MM.1S (cell line): ENCODE measurements at regions not wholly inside any gene's neighbourhood (a gene's known extent, or its start where the extent isn't known, plus 50 kb on each side); places are given as distances from the start of the nearest gene placed in this dataset.

Experiments
- DNase-seq: peaks from one replicate; pipeline ENCODE4 v3.0.0-alpha.2; 2015
- H2AFZ ChIP-seq: fragments of 300-600 bp; sonication (generic); 2 replicates; pipeline ENCODE4 v1.6.0; 2016; ENCODE audit warnings: antibody characterized with exemption, low read length
- H3F3A ChIP-seq: fragments of 300-600 bp; sonication (generic); 2 replicates; pipeline ENCODE4 v1.6.1; 2016; ENCODE audit warnings: mild to moderate bottlenecking, antibody characterized with exemption, low read length, moderate library complexity, mixed read lengths; ENCODE audit not compliant: insufficient read depth
- H3K27ac ChIP-seq: fragments of 300-600 bp; sonication (generic); 2 replicates; pipeline ENCODE4 v1.5.1; 2016; ENCODE audit warnings: mild to moderate bottlenecking, low read length
- H3K27me3 ChIP-seq: fragments of 300-600 bp; sonication (generic); replicated peaks from 2 replicates; pipeline ENCODE4 v1.6.0; 2016; ENCODE audit warnings: low read length; ENCODE audit not compliant: insufficient read depth
- H3K36me3 ChIP-seq: fragments of 300-600 bp; sonication (generic); replicated peaks from 2 replicates; pipeline ENCODE4 v1.6.1; 2016; ENCODE audit warnings: mild to moderate bottlenecking, low read length, mixed read lengths; ENCODE audit not compliant: insufficient read depth
- H3K4me1 ChIP-seq: fragments of 300-600 bp; sonication (generic); 2 replicates; pipeline ENCODE4 v1.6.1; 2016; ENCODE audit warnings: low read length, mixed read lengths
- H3K4me2 ChIP-seq: fragments of 300-600 bp; sonication (generic); 2 replicates; pipeline ENCODE4 v1.6.0; 2016; ENCODE audit warnings: low read depth, low read length
- H3K4me3 ChIP-seq: fragments of 300-600 bp; sonication (generic); 2 replicates; pipeline ENCODE4 v1.5.1; 2016; ENCODE audit warnings: low read length, mixed read lengths
- H3K79me2 ChIP-seq: fragments of 300-600 bp; sonication (generic); 2 replicates; pipeline ENCODE4 v1.6.1; 2016; ENCODE audit warnings: mixed run types, low read length, mixed read lengths
- H3K9ac ChIP-seq: fragments of 300-600 bp; sonication (generic); 2 replicates; pipeline ENCODE4 v1.6.1; 2016; ENCODE audit warnings: low read length, mixed read lengths
- H3K9me2 ChIP-seq: fragments of 300-600 bp; sonication (generic); replicated peaks from 2 replicates; pipeline ENCODE4 v1.6.1; 2016; ENCODE audit warnings: mild to moderate bottlenecking, low read length, mixed read lengths; ENCODE audit not compliant: insufficient read depth
- H3K9me3 ChIP-seq: fragments of 300-600 bp; sonication (generic); replicated peaks from 2 replicates; pipeline ENCODE4 v1.6.1; 2016; ENCODE audit warnings: mild to moderate bottlenecking, low read length, mixed read lengths; ENCODE audit not compliant: insufficient read depth
- H4K20me1 ChIP-seq: fragments of 300-600 bp; sonication (generic); 2 replicates; pipeline ENCODE4 v1.6.1; 2016; ENCODE audit warnings: mild to moderate bottlenecking, low read length, moderate library complexity, mixed read lengths; ENCODE audit not compliant: insufficient read depth
- CTCF ChIP-seq: fragments of 300-600 bp; sonication (generic); IDR thresholded peaks from 2 replicates; pipeline ENCODE4 v1.5.1; 2016; ENCODE audit warnings: antibody characterized with exemption, low read length, mixed read lengths
- EZH2 ChIP-seq: fragments of 300-600 bp; sonication (generic); optimal IDR thresholded peaks from 2 replicates; pipeline ENCODE3; 2017; ENCODE audit warnings: low read depth, mild to moderate bottlenecking, antibody characterized with exemption, low read length, mixed read lengths
- EZH2phosphoT487 ChIP-seq: fragments of 300-600 bp; sonication (generic); IDR thresholded peaks from 2 replicates; pipeline ENCODE4 v1.6.1; 2018; ENCODE audit warnings: antibody characterized with exemption, low read length

- H2AFZ ChIP-seq: no peak overlapping the region
- no peaks in the 10 kb centered on the region for H3K79me2 ChIP-seq
- H4K20me1 ChIP-seq: no peaks in the 10 kb centered on the region
- no peaks in the 10 kb centered on the region for H3K9me2 ChIP-seq
- TF ChIP-seq EZH2phosphoT487 (no peak), EZH2 (no peak), CTCF (no peak)
- H3K4me2 ChIP-seq: no peak overlapping the region
- H3K4me3 ChIP-seq: no peak overlapping the region
- H3F3A ChIP-seq: no peaks in the 10 kb centered on the region
- H3K4me1 ChIP-seq: no peaks in the 10 kb centered on the region
- H3K27ac ChIP-seq: no peak overlapping the region
- H3K9me3 ChIP-seq: no peaks in the 10 kb centered on the region
- no peaks in the 10 kb centered on the region for H3K36me3 ChIP-seq
- DNase-seq: no peak
- H3K9ac ChIP-seq: no peak overlapping the region
- no peaks in the 10 kb centered on the region for H3K27me3 ChIP-seq
Measured at GRCh38 chr14:85319998-85320630, 209.8 kb upstream of the FLRT2 start.

GRCh38 chr14:85325134-85326017 lies 204.6 kb upstream of the FLRT2 start:
- TF ChIP-seq CTCF (no peak), EZH2 (no peak), EZH2phosphoT487 (no peak)
- Histone ChIP-seq H3K4me2 (no peak overlapping the region), H3K27me3 (no peaks in the 10 kb centered on the region), H4K20me1 (no peaks in the 10 kb centered on the region), H3F3A (no peaks in the 10 kb centered on the region), H3K79me2 (no peaks in the 10 kb centered on the region), H3K4me1 (no peaks in the 10 kb centered on the region), H3K36me3 (no peaks in the 10 kb centered on the region), H3K4me3 (no peak overlapping the region), H3K9me2 (no peaks in the 10 kb centered on the region), H3K27ac (no peak overlapping the region), H3K9me3 (no peaks in the 10 kb centered on the region), H3K9ac (no peak overlapping the region), H2AFZ (no peak overlapping the region)
- no peak for DNase-seq

- H3K9ac ChIP-seq: no peak overlapping the region
- H3K27ac ChIP-seq: no peak overlapping the region
- DNase-seq: no peak
Measured at GRCh38 chr14:85332401-85332800, 197.5 kb upstream of the FLRT2 start.

More at GRCh38 chr14:85332401-85332800, 197.5 kb upstream of the FLRT2 start:
- Histone ChIP-seq H3K79me2 (no peaks in the 10 kb centered on the region), H3K4me1 (no peaks in the 10 kb centered on the region), H3K4me3 (no peak overlapping the region), H3K27me3 (no peaks in the 10 kb centered on the region), H3K36me3 (no peaks in the 10 kb centered on the region), H2AFZ (no peak overlapping the region), H3K9me3 (no peaks in the 10 kb centered on the region), H3F3A (no peaks in the 10 kb centered on the region), H3K9me2 (no peaks in the 10 kb centered on the region), H4K20me1 (no peaks in the 10 kb centered on the region), H3K4me2 (no peak overlapping the region)
- TF ChIP-seq CTCF (no peak), EZH2 (no peak), EZH2phosphoT487 (no peak)
